DOHH2 (cell line): ENCODE measurements at regions not wholly inside any gene's neighbourhood (a gene's known extent, or its start where the extent isn't known, plus 50 kb on each side); places are given as distances from the start of the nearest gene placed in this dataset.
"Not testable (repeated sequence)": the region's sequence is repeated elsewhere in the genome, so short reads cannot be mapped to it uniquely, and the experiment has no call there.

Source experiments
- H3F3A ChIP-seq: fragments of 200-600 bp; sonication (generic), shearing (Covaris generic); 2 replicates; pipeline ENCODE4 v1.6.0; 2016; ENCODE audit warnings: antibody characterized with exemption, mild to moderate bottlenecking; ENCODE audit not compliant: control insufficient read depth, insufficient read depth
- H3K27ac ChIP-seq: fragments of 200-600 bp; sonication (generic); 2 replicates; pipeline ENCODE4 v1.5.1; 2014; ENCODE audit warnings: low read depth, mild to moderate bottlenecking, low read length, moderate library complexity
- H3K27me3 ChIP-seq: fragments of 200-600 bp; sonication (generic); 2 replicates; pipeline ENCODE4 v1.6.1; 2014; ENCODE audit warnings: mild to moderate bottlenecking, low read length, mixed read lengths; ENCODE audit not compliant: control insufficient read depth
- H3K36me3 ChIP-seq: fragments of 200-600 bp; sonication (generic); 2 replicates; pipeline ENCODE4 v1.6.1; 2014; ENCODE audit warnings: mild to moderate bottlenecking, low read length, moderate library complexity, mixed read lengths; ENCODE audit not compliant: control insufficient read depth
- H3K4me1 ChIP-seq: fragments of 200-600 bp; sonication (generic); 2 replicates; pipeline ENCODE4 v1.6.1; 2014; ENCODE audit warnings: mild to moderate bottlenecking, low read length, mixed read lengths; ENCODE audit not compliant: control insufficient read depth
- H3K4me2 ChIP-seq: fragments of 200-600 bp; sonication (generic); 2 replicates; pipeline ENCODE4 v1.6.0; 2014; ENCODE audit warnings: mild to moderate bottlenecking, low read length, moderate library complexity
- H3K4me3 ChIP-seq: fragments of 200-600 bp; sonication (generic); 2 replicates; pipeline ENCODE4 v1.5.1; 2014; ENCODE audit warnings: mild to moderate bottlenecking, low read length, mixed read lengths
- H3K79me2 ChIP-seq: fragments of 200-600 bp; sonication (generic); 2 replicates; pipeline ENCODE4 v1.6.1; 2014; ENCODE audit warnings: mild to moderate bottlenecking, low read length, mixed read lengths; ENCODE audit not compliant: control insufficient read depth
- H3K9me2 ChIP-seq: fragments of 200-600 bp; sonication (generic); replicated peaks from 2 replicates; pipeline ENCODE4 v1.6.1; 2014; ENCODE audit warnings: mild to moderate bottlenecking, low read length, mixed read lengths; ENCODE audit not compliant: control insufficient read depth
- H3K9me3 ChIP-seq: fragments of 200-600 bp; sonication (generic); 2 replicates; pipeline ENCODE4 v1.6.1; 2014; ENCODE audit warnings: antibody characterized with exemption, low read length, mixed read lengths; ENCODE audit not compliant: control insufficient read depth, insufficient read depth
- H4K20me1 ChIP-seq: fragments of 200-600 bp; sonication (generic); 2 replicates; pipeline ENCODE4 v1.6.0; 2014; ENCODE audit warnings: low read depth, mild to moderate bottlenecking, antibody characterized with exemption, low read length, moderate library complexity; ENCODE audit not compliant: control insufficient read depth, insufficient read depth
- EZH2phosphoT487 ChIP-seq: fragments of 200-600 bp; sonication (generic); IDR thresholded peaks from 2 replicates; pipeline ENCODE4 v1.6.1; 2017; ENCODE audit warnings: borderline replicate concordance, mild to moderate bottlenecking, antibody characterized with exemption, low read length, moderate library complexity, mixed read lengths
- TF ChIP-seq, protein P1 (sequence below): fragments of 200-600 bp; sonication (generic); IDR thresholded peaks from one replicate; pipeline ENCODE4 v1.5.1; 2014; ENCODE audit warnings: antibody characterized with exemption, mild to moderate bottlenecking, low read depth, low read length; ENCODE audit not compliant: poor library complexity, severe bottlenecking

DNA sequence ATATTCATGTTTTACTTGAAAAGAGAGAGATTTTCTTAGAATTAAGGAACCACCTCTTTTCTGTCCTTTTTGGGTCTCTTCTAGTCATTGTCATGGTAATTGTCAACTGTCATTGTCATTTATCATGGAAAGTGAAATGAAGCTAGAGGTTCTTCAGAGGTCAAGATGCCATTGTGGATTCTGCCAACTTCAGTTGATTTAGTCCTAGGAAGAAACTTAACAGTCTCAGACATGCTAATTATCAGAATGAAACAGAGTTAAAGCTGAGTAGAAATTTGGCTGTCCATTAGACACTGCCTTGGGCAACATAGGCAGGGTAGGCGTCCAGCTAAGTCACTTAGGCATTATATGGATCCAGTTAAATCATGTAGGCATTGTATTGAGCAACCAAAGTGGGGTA, 796.1 kb upstream of the ADGRL3 start:
- Histone ChIP-seq H3K4me3 (no peak overlapping the region), H3F3A (no peaks in the 10 kb centered on the region), H3K4me2 (no peak overlapping the region), H3K36me3 (no peaks in the 10 kb centered on the region), H3K27ac (no peak overlapping the region), H4K20me1 (no peaks in the 10 kb centered on the region), H3K79me2 (no peaks in the 10 kb centered on the region), H3K27me3 (no peaks in the 10 kb centered on the region), H3K4me1 (no peaks in the 10 kb centered on the region), H3K9me2 (no peaks in the 10 kb centered on the region), H3K9me3 (no peaks in the 10 kb centered on the region; the same call in 1 of the 2 replicates)
- no peak for TF ChIP-seq EZH2phosphoT487
- TF ChIP-seq, protein P1, sequence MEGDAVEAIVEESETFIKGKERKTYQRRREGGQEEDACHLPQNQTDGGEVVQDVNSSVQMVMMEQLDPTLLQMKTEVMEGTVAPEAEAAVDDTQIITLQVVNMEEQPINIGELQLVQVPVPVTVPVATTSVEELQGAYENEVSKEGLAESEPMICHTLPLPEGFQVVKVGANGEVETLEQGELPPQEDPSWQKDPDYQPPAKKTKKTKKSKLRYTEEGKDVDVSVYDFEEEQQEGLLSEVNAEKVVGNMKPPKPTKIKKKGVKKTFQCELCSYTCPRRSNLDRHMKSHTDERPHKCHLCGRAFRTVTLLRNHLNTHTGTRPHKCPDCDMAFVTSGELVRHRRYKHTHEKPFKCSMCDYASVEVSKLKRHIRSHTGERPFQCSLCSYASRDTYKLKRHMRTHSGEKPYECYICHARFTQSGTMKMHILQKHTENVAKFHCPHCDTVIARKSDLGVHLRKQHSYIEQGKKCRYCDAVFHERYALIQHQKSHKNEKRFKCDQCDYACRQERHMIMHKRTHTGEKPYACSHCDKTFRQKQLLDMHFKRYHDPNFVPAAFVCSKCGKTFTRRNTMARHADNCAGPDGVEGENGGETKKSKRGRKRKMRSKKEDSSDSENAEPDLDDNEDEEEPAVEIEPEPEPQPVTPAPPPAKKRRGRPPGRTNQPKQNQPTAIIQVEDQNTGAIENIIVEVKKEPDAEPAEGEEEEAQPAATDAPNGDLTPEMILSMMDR, result no peak

DNA sequence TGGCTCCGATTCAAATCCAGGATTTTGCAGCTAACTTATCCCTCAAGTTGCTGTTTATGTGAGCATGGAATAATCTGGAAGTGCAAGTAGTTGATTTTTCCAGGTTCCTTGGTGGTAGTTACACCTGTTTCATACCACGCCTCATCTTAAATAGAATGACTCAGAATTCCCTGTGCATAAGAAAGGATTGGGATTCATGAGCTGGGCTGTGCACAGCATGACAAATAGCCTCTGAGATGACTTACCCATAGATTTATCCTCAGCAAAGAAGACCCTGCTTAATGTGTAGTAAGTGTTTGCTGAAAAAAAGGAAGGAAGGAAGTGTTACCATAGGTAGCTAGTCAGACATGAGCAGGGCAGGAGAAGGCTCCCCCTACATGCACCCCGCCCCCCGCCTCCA, 777.7 kb upstream of the ADGRL3 start:
- no peak for TF ChIP-seq EZH2phosphoT487
- TF ChIP-seq, protein P1, result no peak
- no peaks in the 10 kb centered on the region for H3K36me3 ChIP-seq
- H3K27me3 ChIP-seq, result no peaks in the 10 kb centered on the region
- no peaks in the 10 kb centered on the region; the same call in 1 of the 2 replicates for H3K9me3 ChIP-seq
- H3K9me2 ChIP-seq, result no peaks in the 10 kb centered on the region
- no peak overlapping the region for H3K4me2 ChIP-seq
- no peaks in the 10 kb centered on the region for H4K20me1 ChIP-seq
- H3K79me2 ChIP-seq, result no peaks in the 10 kb centered on the region
- H3K4me3 ChIP-seq, result no peak overlapping the region
- no peaks in the 10 kb centered on the region for H3F3A ChIP-seq
- no peak overlapping the region for H3K27ac ChIP-seq
- H3K4me1 ChIP-seq, result no peaks in the 10 kb centered on the region

DNA sequence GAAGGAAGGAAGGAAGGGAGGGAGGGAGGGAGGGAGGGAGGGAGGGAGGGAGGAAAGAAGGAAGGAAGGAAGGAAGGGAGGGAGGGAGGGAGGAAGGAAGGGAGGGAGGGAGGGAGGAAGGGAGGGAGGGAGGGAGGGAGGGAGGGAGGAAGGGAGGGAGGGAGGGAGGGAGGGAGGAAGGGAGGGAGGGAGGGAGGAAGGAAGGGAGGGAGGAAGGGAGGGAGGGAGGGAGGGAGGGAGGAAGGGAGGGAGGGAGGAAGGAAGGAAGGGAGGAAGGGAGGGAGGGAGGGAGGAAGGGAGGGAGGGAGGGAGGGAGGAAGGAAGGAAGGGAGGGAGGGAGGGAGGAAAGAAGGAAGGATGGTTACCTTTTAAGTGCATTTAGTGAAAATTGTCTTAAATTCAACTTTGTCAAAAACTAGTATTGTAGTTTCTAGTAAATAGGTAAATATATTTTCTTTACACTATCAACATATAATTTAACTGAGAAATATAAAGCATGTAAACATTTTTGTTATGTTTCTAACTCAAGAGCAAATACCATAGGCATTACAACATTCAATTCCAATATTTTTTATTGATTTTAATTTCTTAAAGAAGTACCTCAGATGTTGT, 776.4 kb upstream of the ADGRL3 start:
- H4K20me1 ChIP-seq, H3F3A ChIP-seq, H3K27ac ChIP-seq, H3K4me2 ChIP-seq, H3K4me1 ChIP-seq, H3K4me3 ChIP-seq, H3K79me2 ChIP-seq, H3K9me2 ChIP-seq, H3K9me3 ChIP-seq, H3K27me3 ChIP-seq, H3K36me3 ChIP-seq: not testable (repeated sequence)

GRCh38 chr4:60432911-60433310, 767.2 kb upstream of the ADGRL3 start:
- Histone ChIP-seq H3K27ac (no peak overlapping the region), H3K4me2 (no peak overlapping the region), H4K20me1 (no peaks in the 10 kb centered on the region), H3K4me1 (no peaks in the 10 kb centered on the region), H3K36me3 (no peaks in the 10 kb centered on the region), H3K9me2 (no peaks in the 10 kb centered on the region), H3K9me3 (no peaks in the 10 kb centered on the region), H3F3A (no peaks in the 10 kb centered on the region), H3K4me3 (no peak overlapping the region), H3K79me2 (no peaks in the 10 kb centered on the region), H3K27me3 (no peaks in the 10 kb centered on the region)
- TF ChIP-seq, protein P1, result no peak
- TF ChIP-seq EZH2phosphoT487, result no peak
